ENCODE measurements at regions not wholly inside any gene's neighbourhood (a gene's known extent, or its start where the extent isn't known, plus 50 kb on each side); places are given as distances from the start of the nearest gene placed in this dataset.

GRCh38 chr6:164015088-164015484, 600.6 kb downstream of the QKI start:
- Mint-ChIP-seq H3K36me3 (ENCODE audit: insufficient read depth in 1 of 3, low read depth in 3 of 3) (peaks cover 2 to 10% (median 2%) of the 10 kb centered on the region in 3 experiments; a peak in 3 of 7 replicates), H3K27ac (no peak overlapping the region; a peak in 2 of 7 replicates), H3K4me3 (no peak overlapping the region), H3K9me3 (peaks cover 6 to 8% of the 10 kb centered on the region in 2 experiments; a peak in 4 of 5 replicates), H3K27me3 (ENCODE audit: low read depth) (peaks cover 11% of the 10 kb centered on the region), H3K4me1 (peaks cover 31% of the 10 kb centered on the region in 2 experiments)
- Histone ChIP-seq H3K4me2 (ENCODE audit: insufficient read depth, insufficient read length, low read length) (no peak overlapping the region), H3K14ac (ENCODE audit: insufficient read depth, low read length) (no peak overlapping the region), H2BK20ac (ENCODE audit: low read depth, low read length, poor library complexity, severe bottlenecking) (no peak overlapping the region), H4K5ac (ENCODE audit: insufficient read length, low read depth, low read length) (no peak overlapping the region), H3K9me3 (ENCODE audit: control insufficient read depth, low read depth, low read length) (no peaks in the 10 kb centered on the region), H3K18ac (ENCODE audit: insufficient read length, low read depth, low read length) (no peak overlapping the region), H2BK120ac (ENCODE audit: low read depth, low read length, poor library complexity, severe bottlenecking) (no peak overlapping the region), H3K27ac (ENCODE audit: insufficient read length, low read depth, low read length) (no peak overlapping the region), H3K4ac (ENCODE audit: low read depth, low read length) (no peak overlapping the region), H2AK5ac (ENCODE audit: insufficient read length, low read length) (no peak overlapping the region), H2BK15ac (ENCODE audit: low read depth, low read length) (no peak overlapping the region), H3K9ac (ENCODE audit: extremely low read depth, insufficient read length, low read length) (no peak overlapping the region), H3K23me2 (ENCODE audit: insufficient read length, low read depth, low read length, poor library complexity, severe bottlenecking) (no peaks in the 10 kb centered on the region), H3T11ph (ENCODE audit: low read length) (no peak overlapping the region), H3K56ac (ENCODE audit: insufficient read length, low read depth, low read length) (no peak overlapping the region), H3K79me2 (ENCODE audit: insufficient read depth, low read length) (no peaks in the 10 kb centered on the region), H2AFZ (ENCODE audit: low read length) (no peak overlapping the region), H4K20me1 (ENCODE audit: control insufficient read depth, insufficient read depth, insufficient read length) (no peaks in the 10 kb centered on the region), H3K23ac (ENCODE audit: insufficient read length, low read depth, low read length) (no peak overlapping the region), H4K8ac (replicated peaks; ENCODE audit: insufficient read length, low read depth, low read length) (no peak overlapping the region), H3K4me1 (ENCODE audit: insufficient read depth, low read length) (peaks cover 4% of the 10 kb centered on the region; the same call in 1 of the 2 replicates), H2BK5ac (ENCODE audit: insufficient read length, low read length) (no peak overlapping the region), H2BK12ac (ENCODE audit: insufficient read length, low read depth, low read length) (no peak overlapping the region), H3K79me1 (ENCODE audit: insufficient read depth, low read depth, low read length, poor library complexity, severe bottlenecking) (no peaks in the 10 kb centered on the region), H4K91ac (ENCODE audit: insufficient read length, low read depth, low read length) (no peak overlapping the region), H3K27me3 (ENCODE audit: insufficient read depth, low read length) (no peaks in the 10 kb centered on the region)
- no peak for DNase-seq
- no peak for TF ChIP-seq CTCF (conservative IDR thresholded peaks at IDR 0.05)
- WGBS (ENCODE audit: extremely low coverage, insufficient read length, low lambda C conversion rate): no CpG with 5 or more reads among the region's 4 CpGs

Measured in H9 (cell line).